ENCODE measurements at regions not wholly inside any gene's neighbourhood (a gene's known extent, or its start where the extent isn't known, plus 50 kb on each side); places are given as distances from the start of the nearest gene placed in this dataset.
"Not testable (repeated sequence)": the region's sequence is repeated elsewhere in the genome, so short reads cannot be mapped to it uniquely, and the experiment has no call there.

GRCh38 chr1:198850196-198850595, 211.4 kb downstream of the PTPRC start:
- DNase-seq (ENCODE audit: extremely low spot score): no peak
- TF ChIP-seq CTCF (IDR thresholded peaks at IDR 0.05; ENCODE audit: control extremely low read depth, extremely low read depth, low read depth, missing control alignments): no peak
- ChIA-PET CTCF (interaction anchor here (1.0 to 5.4 kb wide), 3 partner anchors 8 to 24 kb away, joined by 4 to 24 read pairs (median 4); no protein-coding TSS in a partner anchor), POLR2A (no interaction called here)

GRCh38 chr1:198850966-198851365, 212.1 kb downstream of the PTPRC start:
- DNase-seq (ENCODE audit: extremely low spot score); POLR2A ChIA-PET: not testable (repeated sequence)
- CTCF ChIA-PET: interaction anchor here (1.0 to 5.4 kb wide), 3 partner anchors 9 to 25 kb away, joined by 4 to 24 read pairs (median 4); no protein-coding TSS in a partner anchor

GRCh38 chr1:198856601-198857000, 217.8 kb downstream of the PTPRC start:
- POLR2A ChIA-PET: no interaction called here
- no peak for DNase-seq (ENCODE audit: extremely low spot score)
- TF ChIP-seq CTCF (IDR thresholded peaks at IDR 0.05; ENCODE audit: control extremely low read depth, extremely low read depth, low read depth, missing control alignments): no peak
- CTCF ChIA-PET: interaction anchor here (1.0 to 1.5 kb wide), 3 partner anchors 14 to 387 kb away, joined by 3 to 5 read pairs (median 4); no protein-coding TSS in a partner anchor

GRCh38 chr1:198858033-198858432, 219.2 kb downstream of the PTPRC start:
- TF ChIP-seq CTCF (IDR thresholded peaks at IDR 0.05; ENCODE audit: control extremely low read depth, extremely low read depth, low read depth, missing control alignments): no peak
- ChIA-PET CTCF (no interaction called here), POLR2A (no interaction called here)
- DNase-seq (ENCODE audit: extremely low spot score): no peak

GRCh38 chr1:198860371-198860770, 221.5 kb downstream of the PTPRC start:
- ChIA-PET POLR2A (no interaction called here), CTCF (no interaction called here)
- TF ChIP-seq CTCF (IDR thresholded peaks at IDR 0.05; ENCODE audit: control extremely low read depth, extremely low read depth, low read depth, missing control alignments): no peak
- DNase-seq (ENCODE audit: extremely low spot score): no peak

- no peak for DNase-seq (ENCODE audit: extremely low spot score)
- ChIA-PET POLR2A (no interaction called here), CTCF (no interaction called here)
- no peak for TF ChIP-seq CTCF (IDR thresholded peaks at IDR 0.05; ENCODE audit: control extremely low read depth, extremely low read depth, low read depth, missing control alignments)
Observed at GRCh38 chr1:198861636-198862035, 222.8 kb downstream of the PTPRC start.

GRCh38 chr1:198864695-198865094, 225.9 kb downstream of the PTPRC start:
- no peak for TF ChIP-seq CTCF (IDR thresholded peaks at IDR 0.05; ENCODE audit: control extremely low read depth, extremely low read depth, low read depth, missing control alignments)
- ChIA-PET CTCF (no interaction called here), POLR2A (interaction anchor here (1.2 kb wide), 1 partner anchor 31 kb away, joined by 3 read pairs; no protein-coding TSS in a partner anchor)
- DNase-seq (ENCODE audit: extremely low spot score): no peak
